ENCODE measurements at regions not wholly inside any gene's neighbourhood (a gene's known extent, or its start where the extent isn't known, plus 50 kb on each side); places are given as distances from the start of the nearest gene placed in this dataset.
A peak's percentile ranks its signal among the peaks of the same experiment; 100 is the strongest.

DNA sequence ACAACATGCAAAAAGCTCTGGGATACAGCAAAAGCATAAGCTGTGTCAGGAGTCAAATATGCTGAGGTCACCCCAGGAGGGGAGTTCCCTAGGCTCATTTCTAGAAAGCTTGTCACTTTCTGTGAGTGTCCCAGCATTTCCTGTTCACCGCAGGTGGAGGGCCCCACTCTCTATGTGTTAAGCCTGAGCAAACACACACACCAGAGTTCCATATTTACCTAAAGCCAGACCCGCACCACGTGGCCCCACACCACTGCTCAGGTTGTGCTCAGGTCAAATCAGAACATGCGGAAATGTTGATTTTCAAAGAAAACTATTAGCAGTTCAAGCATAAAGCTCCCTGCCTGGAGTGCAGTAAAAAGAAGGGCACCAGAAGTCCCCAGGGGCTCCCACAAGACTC is 259.6 kb upstream of the PPP2R2D start:
- H3K4me1 ChIP-seq, result peaks cover 3% of the 10 kb centered on the region
- H3K4me3 ChIP-seq, result no peak overlapping the region
- H3K36me3 ChIP-seq (ENCODE audit: low read depth, missing control alignments), result no peaks in the 10 kb centered on the region
- H3K9me3 ChIP-seq, result no peaks in the 10 kb centered on the region
- 75 to 85% methylated on average over 4 of the region's 4 CpGs for WGBS, 2 donors
- no peak overlapping the region for H3K27ac ChIP-seq
- intact Hi-C loops (cut with DNase I; ENCODE audit: low total_unique reads), result no loop called here
- H3K27me3 ChIP-seq, result no peaks in the 10 kb centered on the region
- TF ChIP-seq, protein P1, sequence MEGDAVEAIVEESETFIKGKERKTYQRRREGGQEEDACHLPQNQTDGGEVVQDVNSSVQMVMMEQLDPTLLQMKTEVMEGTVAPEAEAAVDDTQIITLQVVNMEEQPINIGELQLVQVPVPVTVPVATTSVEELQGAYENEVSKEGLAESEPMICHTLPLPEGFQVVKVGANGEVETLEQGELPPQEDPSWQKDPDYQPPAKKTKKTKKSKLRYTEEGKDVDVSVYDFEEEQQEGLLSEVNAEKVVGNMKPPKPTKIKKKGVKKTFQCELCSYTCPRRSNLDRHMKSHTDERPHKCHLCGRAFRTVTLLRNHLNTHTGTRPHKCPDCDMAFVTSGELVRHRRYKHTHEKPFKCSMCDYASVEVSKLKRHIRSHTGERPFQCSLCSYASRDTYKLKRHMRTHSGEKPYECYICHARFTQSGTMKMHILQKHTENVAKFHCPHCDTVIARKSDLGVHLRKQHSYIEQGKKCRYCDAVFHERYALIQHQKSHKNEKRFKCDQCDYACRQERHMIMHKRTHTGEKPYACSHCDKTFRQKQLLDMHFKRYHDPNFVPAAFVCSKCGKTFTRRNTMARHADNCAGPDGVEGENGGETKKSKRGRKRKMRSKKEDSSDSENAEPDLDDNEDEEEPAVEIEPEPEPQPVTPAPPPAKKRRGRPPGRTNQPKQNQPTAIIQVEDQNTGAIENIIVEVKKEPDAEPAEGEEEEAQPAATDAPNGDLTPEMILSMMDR (IDR thresholded peaks at IDR 0.05), result no peak
- TF ChIP-seq POLR2A (IDR thresholded peaks at IDR 0.05), result no peak
- no peak for DNase-seq

DNA sequence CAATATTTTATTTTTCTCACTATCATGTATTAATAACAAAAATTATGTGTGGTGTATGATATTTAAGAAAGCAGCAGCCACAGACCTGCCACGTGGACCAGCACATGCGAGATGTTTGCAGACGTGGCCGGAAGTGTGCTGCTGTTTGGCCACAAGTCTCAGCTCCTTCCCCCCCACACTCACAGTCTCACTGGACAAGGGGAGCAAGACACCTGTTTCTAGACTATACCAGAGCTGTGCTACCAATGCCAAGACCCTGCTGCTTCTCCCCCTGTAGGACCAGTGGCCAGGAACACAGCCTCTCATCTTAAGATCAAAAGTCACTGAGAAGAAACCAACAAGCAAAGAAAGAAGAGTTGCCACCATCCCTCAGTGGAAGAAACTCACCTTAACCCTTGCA is 258.9 kb upstream of the PPP2R2D start:
- intact Hi-C loops (cut with DNase I; ENCODE audit: low total_unique reads), result no loop called here
- Histone ChIP-seq H3K36me3 (ENCODE audit: low read depth, missing control alignments) (no peaks in the 10 kb centered on the region), H3K4me1 (peaks cover 3% of the 10 kb centered on the region), H3K9me3 (no peaks in the 10 kb centered on the region), H3K27ac (no peak overlapping the region), H3K27me3 (no peaks in the 10 kb centered on the region), H3K4me3 (no peak overlapping the region)
- no peak for TF ChIP-seq POLR2A (IDR thresholded peaks at IDR 0.05)
- TF ChIP-seq, protein P1 (IDR thresholded peaks at IDR 0.05), result no peak
- 78 to 85% methylated on average over 4 of the region's 4 CpGs for WGBS, 2 donors
- no peak for DNase-seq

DNA sequence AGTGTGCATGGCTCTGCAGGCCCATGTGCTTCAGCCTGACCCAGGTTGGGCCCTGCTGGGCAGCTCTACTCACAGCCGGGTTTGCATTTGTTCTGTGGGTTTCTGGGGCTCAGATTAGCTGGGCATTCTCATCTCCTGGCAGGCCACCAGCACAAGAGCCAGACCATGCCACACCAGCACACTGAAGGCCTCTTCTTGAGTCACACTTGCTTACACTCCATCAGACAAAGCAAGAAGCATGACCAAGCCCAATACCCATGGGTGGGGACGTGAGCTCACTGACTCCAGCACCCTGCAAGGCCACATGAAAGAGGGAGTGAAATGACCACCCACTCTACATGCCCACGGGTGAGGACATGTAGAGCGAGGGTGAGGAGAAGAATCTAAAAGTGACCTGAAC is 257.8 kb upstream of the PPP2R2D start:
- Histone ChIP-seq H3K9me3 (no peaks in the 10 kb centered on the region), H3K36me3 (ENCODE audit: low read depth, missing control alignments) (no peaks in the 10 kb centered on the region), H3K4me1 (peaks cover 3% of the 10 kb centered on the region), H3K27ac (no peak overlapping the region), H3K27me3 (no peaks in the 10 kb centered on the region), H3K4me3 (no peak overlapping the region)
- 79 to 84% methylated on average over 4 of the region's 4 CpGs for WGBS, 2 donors
- DNase-seq, result no peak
- intact Hi-C loops (cut with DNase I; ENCODE audit: low total_unique reads), result no loop called here
- TF ChIP-seq POLR2A (IDR thresholded peaks at IDR 0.05), result no peak
- TF ChIP-seq, protein P1 (IDR thresholded peaks at IDR 0.05), result no peak

DNA sequence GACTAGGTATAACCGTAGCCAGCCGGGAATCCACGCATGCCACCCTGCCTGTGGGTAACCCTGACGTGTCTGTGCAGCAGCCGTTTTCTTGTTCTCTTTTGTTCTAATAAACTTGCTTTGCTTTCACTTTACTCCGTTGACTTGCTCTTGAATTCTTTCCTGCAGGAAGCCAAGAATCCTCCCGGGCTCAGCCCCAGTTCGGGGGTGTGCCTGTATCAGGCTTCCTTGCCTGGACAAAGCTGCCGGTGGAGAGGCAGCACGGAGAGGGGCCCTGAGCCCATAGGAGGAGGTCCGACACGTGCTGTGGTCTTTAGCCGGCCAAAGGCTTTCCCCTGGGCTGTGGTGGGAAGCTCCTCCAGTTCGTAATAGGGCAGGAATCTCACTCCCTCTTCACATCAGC is 256.5 kb upstream of the PPP2R2D start:
- Histone ChIP-seq H3K36me3 (ENCODE audit: low read depth, missing control alignments) (no peaks in the 10 kb centered on the region), H3K4me1 (peaks cover 3% of the 10 kb centered on the region), H3K9me3 (no peaks in the 10 kb centered on the region), H3K4me3 (peak overlapping the region in 1 of 2 donors; percentile 20), H3K27me3 (no peaks in the 10 kb centered on the region), H3K27ac (no peak overlapping the region)
- 38 to 45% methylated on average over 14 of the region's 14 CpGs for WGBS, 2 donors
- intact Hi-C loops (cut with DNase I; ENCODE audit: low total_unique reads), result no loop called here
- DNase-seq, result peak; percentile 26
- TF ChIP-seq, protein P1 (IDR thresholded peaks at IDR 0.05), result no peak
- TF ChIP-seq POLR2A (IDR thresholded peaks at IDR 0.05), result no peak

DNA sequence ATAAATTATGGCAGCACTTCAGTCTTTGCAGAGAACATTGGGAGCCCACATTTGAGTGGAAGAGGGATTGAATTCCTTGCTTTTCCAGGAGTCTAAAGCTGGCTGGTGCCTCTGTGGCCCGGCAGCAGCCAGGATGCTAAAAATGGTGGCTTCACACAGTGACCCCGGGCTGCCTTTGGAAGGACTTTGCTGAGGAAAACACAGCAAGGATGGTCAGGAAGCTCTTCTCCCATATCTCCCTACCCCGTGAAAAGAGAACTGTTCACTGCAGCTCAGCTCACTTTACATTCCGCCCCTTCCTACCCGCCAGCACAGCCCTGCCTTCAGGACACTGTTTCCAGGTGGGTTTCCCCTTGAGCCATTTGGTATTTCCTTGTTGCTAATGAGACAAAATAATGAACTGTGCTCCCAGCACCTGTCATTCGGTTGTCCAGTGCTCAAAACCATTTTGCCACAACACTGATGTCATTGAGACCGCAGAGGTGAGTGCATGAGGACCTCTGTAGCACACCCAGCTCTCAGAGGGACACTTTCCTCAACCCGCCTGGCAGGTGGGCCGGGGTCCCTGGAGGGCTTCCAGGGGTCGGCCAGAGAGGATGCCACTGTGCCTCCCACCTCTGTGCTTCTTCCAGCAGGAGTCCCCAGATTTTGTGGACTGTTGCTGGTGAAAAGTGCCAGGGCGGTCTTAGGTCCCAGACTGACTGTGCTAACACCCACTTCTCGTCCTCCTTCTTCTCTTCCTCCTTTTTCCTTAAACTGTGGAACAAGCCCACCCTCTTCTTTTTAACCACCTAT is 255.7 kb upstream of the PPP2R2D start:
- TF ChIP-seq, protein P1 (IDR thresholded peaks at IDR 0.05), result no peak
- no peak for TF ChIP-seq POLR2A (IDR thresholded peaks at IDR 0.05)
- Histone ChIP-seq H3K9me3 (no peaks in the 10 kb centered on the region), H3K27me3 (no peaks in the 10 kb centered on the region), H3K36me3 (ENCODE audit: low read depth, missing control alignments) (no peaks in the 10 kb centered on the region), H3K4me3 (no peak overlapping the region), H3K4me1 (peaks cover 3% of the 10 kb centered on the region), H3K27ac (no peak overlapping the region)
- 81 to 86% methylated on average over 12 of the region's 12 CpGs for WGBS, 2 donors
- intact Hi-C loops (cut with DNase I; ENCODE audit: low total_unique reads), result no loop called here
- no peak for DNase-seq

All from testis (tissue), 2 donors.